Stomach smooth muscle (tissue), 2 donors: ENCODE measurements at regions not wholly inside any gene's neighbourhood (a gene's known extent, or its start where the extent isn't known, plus 50 kb on each side); places are given as distances from the start of the nearest gene placed in this dataset.
"Not testable (repeated sequence)": the region's sequence is repeated elsewhere in the genome, so short reads cannot be mapped to it uniquely, and the experiment has no call there.

Experiments
- H3K27ac ChIP-seq: one replicate; pipeline ENCODE4 v1.7.0; 2013; ENCODE audit warnings: mild to moderate bottlenecking, low read length, inconsistent platforms
- H3K27me3 ChIP-seq, 2 donors: one replicate each; pipeline ENCODE4 v1.7.0; 2013; ENCODE audit warnings: low read length in 2 of 2; ENCODE audit not compliant: insufficient read depth in 2 of 2, control insufficient read depth in 1 of 2
- H3K36me3 ChIP-seq, 2 donors: one replicate each; pipeline ENCODE4 v1.7.0; 2013; ENCODE audit warnings: low read length in 2 of 2; ENCODE audit not compliant: control insufficient read depth in 2 of 2, insufficient read depth in 2 of 2
- H3K4me1 ChIP-seq: one replicate; pipeline ENCODE4 v1.7.0; 2013; ENCODE audit warnings: low read length; ENCODE audit not compliant: control insufficient read depth, insufficient read depth
- H3K4me3 ChIP-seq, 2 donors: one replicate each; pipeline ENCODE4 v1.7.0; 2013; ENCODE audit warnings: low read length in 2 of 2
- H3K9ac ChIP-seq, 2 donors: one replicate each; pipeline ENCODE4 v1.7.0; 2013; ENCODE audit warnings: low read length in 2 of 2, mild to moderate bottlenecking in 1 of 2
- H3K9me3 ChIP-seq, 2 donors: one replicate each; pipeline ENCODE4 v1.7.0; 2013; ENCODE audit warnings: low read length in 2 of 2; ENCODE audit not compliant: control insufficient read depth in 2 of 2
- donor health status: healthy.
- donor health status: Pancreatic carcinoma.

DNA sequence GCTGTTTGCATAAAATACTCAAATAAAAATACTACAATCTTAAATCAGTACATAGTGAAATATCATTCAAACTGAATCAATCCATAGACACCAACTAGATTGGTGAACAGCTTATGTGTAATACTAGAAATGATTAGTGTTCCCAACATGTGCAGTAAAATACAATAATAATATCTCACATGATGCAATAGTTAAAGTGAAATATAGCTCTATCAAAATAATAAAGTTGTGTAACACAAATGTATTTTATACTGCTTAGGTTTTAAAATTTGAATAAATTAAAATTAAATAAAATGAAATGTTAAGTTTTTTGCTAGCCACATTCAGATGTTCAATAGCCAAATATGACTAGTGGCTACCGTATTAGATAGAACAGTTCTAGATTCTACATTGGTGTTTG lies 714.1 kb downstream of the ZNF385D start:
- H3K9ac ChIP-seq = no peak overlapping the region
- no peaks in the 10 kb centered on the region for H3K27me3 ChIP-seq
- H3K4me1 ChIP-seq = no peaks in the 10 kb centered on the region
- no peaks in the 10 kb centered on the region for H3K36me3 ChIP-seq
- no peak overlapping the region for H3K27ac ChIP-seq
- no peak overlapping the region for H3K4me3 ChIP-seq
- no peaks in the 10 kb centered on the region for H3K9me3 ChIP-seq

GRCh38 chr3:21028412-21028811 lies 722.6 kb downstream of the ZNF385D start:
- H3K36me3 ChIP-seq = no peaks in the 10 kb centered on the region
- H3K9ac ChIP-seq = no peak overlapping the region
- H3K4me1 ChIP-seq = no peaks in the 10 kb centered on the region
- no peaks in the 10 kb centered on the region for H3K27me3 ChIP-seq
- H3K27ac ChIP-seq = no peak overlapping the region
- H3K4me3 ChIP-seq = no peak overlapping the region
- H3K9me3 ChIP-seq = no peaks in the 10 kb centered on the region

DNA sequence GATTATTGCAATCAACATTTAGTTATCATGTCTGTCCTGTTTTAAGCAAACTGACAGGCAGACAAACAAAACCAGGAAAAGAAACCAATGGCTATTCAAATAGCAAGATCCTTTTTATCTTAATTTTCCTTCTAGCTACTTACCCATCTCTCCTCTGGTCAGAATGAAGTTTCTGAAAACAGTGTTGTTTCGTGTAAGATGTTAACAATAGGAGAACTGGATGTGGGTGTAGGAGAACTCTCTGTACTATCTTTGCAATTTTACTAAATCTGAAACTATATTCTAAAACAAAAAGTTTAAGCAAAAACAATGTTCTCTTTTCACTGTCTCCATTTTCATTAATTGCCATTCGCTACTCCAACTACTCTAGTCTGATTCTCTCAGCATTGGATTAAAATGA lies 726.4 kb downstream of the ZNF385D start:
- H3K9me3 ChIP-seq = no peaks in the 10 kb centered on the region
- H3K27ac ChIP-seq = no peak overlapping the region
- no peak overlapping the region for H3K4me3 ChIP-seq
- no peaks in the 10 kb centered on the region for H3K36me3 ChIP-seq
- H3K4me1 ChIP-seq = no peaks in the 10 kb centered on the region
- H3K27me3 ChIP-seq = no peaks in the 10 kb centered on the region
- no peak overlapping the region for H3K9ac ChIP-seq

DNA sequence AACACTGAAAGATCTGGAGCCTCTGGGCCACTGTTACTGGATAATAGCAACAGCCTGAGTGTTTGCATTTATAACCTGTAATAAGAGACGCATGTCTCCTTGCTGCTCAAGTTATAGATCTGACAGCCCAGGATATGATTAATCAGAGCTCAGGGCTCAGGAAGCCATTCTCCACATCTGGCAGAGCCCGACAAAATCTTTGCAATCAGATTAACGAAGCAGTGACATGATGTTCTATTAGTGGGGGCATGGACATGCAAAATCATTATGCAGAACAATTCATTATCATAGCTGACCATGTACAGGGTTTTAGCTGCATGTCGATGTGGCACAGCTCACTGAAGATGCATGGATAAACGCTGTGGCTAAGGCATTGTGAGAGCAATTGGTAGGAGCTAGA lies 730.3 kb downstream of the ZNF385D start:
- Histone ChIP-seq H3K9ac (no peak overlapping the region), H3K27ac (no peak overlapping the region), H3K4me3 (no peak overlapping the region), H3K36me3 (no peaks in the 10 kb centered on the region), H3K4me1 (no peaks in the 10 kb centered on the region), H3K9me3 (no peaks in the 10 kb centered on the region), H3K27me3 (no peaks in the 10 kb centered on the region)

DNA sequence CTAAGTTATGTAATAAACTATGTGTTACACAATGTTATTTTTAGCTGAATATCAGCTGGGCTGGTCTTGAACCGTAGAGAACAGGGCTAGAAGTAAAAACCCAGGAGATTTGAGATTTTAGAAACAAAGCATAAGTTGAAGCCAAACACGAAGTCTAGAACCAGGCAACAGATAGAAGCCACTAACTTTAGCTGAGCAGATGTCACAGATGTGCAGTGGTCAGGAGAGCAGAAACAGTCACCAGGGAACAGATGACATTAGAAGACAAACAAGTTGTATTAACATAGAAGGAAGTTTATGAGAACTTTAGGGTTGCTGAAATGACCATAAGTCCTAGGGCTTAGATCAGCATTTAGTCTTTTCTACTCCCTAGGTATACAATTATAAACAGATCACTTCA lies 731.0 kb downstream of the ZNF385D start:
- H3K27ac ChIP-seq = no peak overlapping the region
- no peaks in the 10 kb centered on the region for H3K36me3 ChIP-seq
- no peak overlapping the region for H3K4me3 ChIP-seq
- no peak overlapping the region for H3K9ac ChIP-seq
- no peaks in the 10 kb centered on the region for H3K4me1 ChIP-seq
- no peaks in the 10 kb centered on the region for H3K27me3 ChIP-seq
- no peaks in the 10 kb centered on the region for H3K9me3 ChIP-seq

GRCh38 chr3:21017115-21017852 lies 733.7 kb downstream of the ZNF385D start:
- Histone ChIP-seq H3K9ac (no peak overlapping the region), H3K4me1 (no peaks in the 10 kb centered on the region), H3K36me3 (no peaks in the 10 kb centered on the region), H3K4me3 (no peak overlapping the region), H3K9me3 (no peaks in the 10 kb centered on the region), H3K27ac (no peak overlapping the region), H3K27me3 (no peaks in the 10 kb centered on the region)

DNA sequence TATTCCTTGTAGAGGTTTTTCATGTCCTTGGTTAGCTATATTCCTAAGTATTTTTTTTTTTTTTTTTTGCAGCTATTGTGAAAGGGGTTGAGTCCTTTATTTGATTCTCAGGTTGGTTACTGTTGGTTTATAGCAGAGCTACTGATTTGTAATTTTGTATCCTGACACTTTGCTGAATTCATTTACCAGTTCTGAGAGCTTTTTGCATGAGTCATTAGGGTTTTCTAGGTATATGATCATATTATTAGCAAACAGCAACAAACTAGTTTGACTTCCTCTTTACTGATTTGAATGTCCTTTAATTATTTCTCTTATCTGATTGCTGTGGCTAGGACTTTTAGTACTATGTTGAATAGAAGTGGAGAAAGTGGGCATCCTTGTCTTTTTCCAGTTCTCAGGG lies 737.4 kb downstream of the ZNF385D start:
- no peaks in the 10 kb centered on the region for H3K9me3 ChIP-seq
- H3K9ac ChIP-seq = no peak overlapping the region
- H3K4me1 ChIP-seq = no peaks in the 10 kb centered on the region
- H3K4me3 ChIP-seq = no peak overlapping the region
- no peaks in the 10 kb centered on the region for H3K36me3 ChIP-seq
- H3K27me3 ChIP-seq = no peaks in the 10 kb centered on the region
- H3K27ac ChIP-seq = no peak overlapping the region

- Histone ChIP-seq H3K27ac (no peak overlapping the region), H3K36me3 (no peaks in the 10 kb centered on the region), H3K9ac (no peak overlapping the region), H3K4me1 (no peaks in the 10 kb centered on the region), H3K9me3 (no peaks in the 10 kb centered on the region), H3K27me3 (no peaks in the 10 kb centered on the region), H3K4me3 (no peak overlapping the region)
Observed at GRCh38 chr3:20999661-21000060, 751.3 kb downstream of the ZNF385D start.

DNA sequence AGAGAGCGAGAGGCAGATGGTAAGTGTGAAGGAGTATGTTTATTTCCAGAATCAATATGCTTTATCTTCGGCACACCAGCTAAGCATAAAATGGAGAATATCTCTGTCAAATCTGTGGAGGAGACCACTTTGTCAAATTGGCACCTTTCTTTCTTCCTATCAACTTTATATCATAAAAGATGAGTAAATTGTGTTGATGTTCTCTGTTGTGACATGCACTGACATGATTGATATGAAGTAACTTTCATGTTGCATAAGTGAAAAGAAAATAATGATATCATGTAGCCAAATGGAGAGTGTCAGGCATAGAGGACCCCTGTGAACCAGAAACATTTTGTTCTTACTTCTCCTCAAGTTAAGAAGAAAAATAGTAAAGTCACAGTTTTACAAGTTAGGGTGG lies 753.8 kb downstream of the ZNF385D start:
- no peak overlapping the region for H3K9ac ChIP-seq
- no peaks in the 10 kb centered on the region for H3K4me1 ChIP-seq
- H3K4me3 ChIP-seq = no peak overlapping the region
- H3K27me3 ChIP-seq = no peaks in the 10 kb centered on the region
- no peak overlapping the region for H3K27ac ChIP-seq
- no peaks in the 10 kb centered on the region for H3K9me3 ChIP-seq
- H3K36me3 ChIP-seq = no peaks in the 10 kb centered on the region

GRCh38 chr3:20990896-20991295 lies 760.1 kb downstream of the ZNF385D start:
- Histone ChIP-seq H3K9ac (no peak overlapping the region), H3K27ac (no peak overlapping the region), H3K9me3 (no peaks in the 10 kb centered on the region), H3K36me3 (no peaks in the 10 kb centered on the region), H3K4me1 (no peaks in the 10 kb centered on the region), H3K4me3 (no peak overlapping the region), H3K27me3 (no peaks in the 10 kb centered on the region)

GRCh38 chr3:20989653-20990052 lies 761.4 kb downstream of the ZNF385D start:
- not testable (repeated sequence) for H3K4me1 ChIP-seq, H3K27me3 ChIP-seq

More at GRCh38 chr3:20989653-20990052, 761.4 kb downstream of the ZNF385D start:
- H3K9ac ChIP-seq, H3K36me3 ChIP-seq, H3K9me3 ChIP-seq, H3K27ac ChIP-seq, H3K4me3 ChIP-seq: not testable (repeated sequence)
